Peyer's patch (tissue), 4 donors: ENCODE measurements at regions not wholly inside any gene's neighbourhood (a gene's known extent, or its start where the extent isn't known, plus 50 kb on each side); places are given as distances from the start of the nearest gene placed in this dataset.

ENCODE experiments used
- DNase-seq, 3 donors: peaks; one replicate each; pipeline ENCODE4 v3.0.0-alpha.2; 2017 to 2019
- H3K27ac ChIP-seq, 4 donors: fragments of 200-600 bp; sonication (generic); one replicate each; pipeline ENCODE4 v1.5.1; 2016 to 2019
- H3K27me3 ChIP-seq, 2 donors: fragments of 200-600 bp; sonication (generic); one replicate each; pipeline ENCODE4 v1.5.1; 2019
- H3K36me3 ChIP-seq, 3 donors: fragments of 200-600 bp; sonication (generic); one replicate each; pipeline ENCODE4 v1.5.1; 2016 to 2019
- H3K4me1 ChIP-seq, 4 donors: fragments of 200-600 bp; sonication (generic); one replicate each; pipeline ENCODE4 v1.5.1; 2016 to 2019
- H3K4me3 ChIP-seq, 4 donors: fragments of 200-600 bp; sonication (generic); 1 replicate in 3 of 4; 2 replicates in 1 of 4; pipeline ENCODE4 v1.5.1; 2016 to 2019; ENCODE audit warnings: mild to moderate bottlenecking in 1 of 4
- H3K9me3 ChIP-seq, 4 donors: fragments of 200-600 bp; sonication (generic); one replicate each; pipeline ENCODE4 v1.5.1; 2016 to 2019; ENCODE audit warnings: mild to moderate bottlenecking in 1 of 4
- CTCF ChIP-seq, 6 experiments: fragments of 450-650 bp in 4 of 6; fragments of 200-600 bp in 2 of 6; sonication (generic) in 1 of 6; IDR thresholded peaks; one replicate each; pipeline ENCODE4 v1.5.1; 2017 to 2019; ENCODE audit warnings: antibody characterized with exemption in 6 of 6, mild to moderate bottlenecking in 3 of 6, moderate library complexity in 1 of 6
- POLR2A ChIP-seq, 2 donors: fragments of 450-650 bp; IDR thresholded peaks; one replicate each; pipeline ENCODE4 v1.5.1; 2017; ENCODE audit warnings: antibody characterized with exemption in 2 of 2, mild to moderate bottlenecking in 2 of 2, moderate library complexity in 2 of 2

- no peaks in the 10 kb centered on the region for H3K36me3 ChIP-seq
- H3K27ac ChIP-seq: no peak overlapping the region
- no peaks in the 10 kb centered on the region for H3K4me1 ChIP-seq
- DNase-seq: no peak
- no peaks in the 10 kb centered on the region for H3K27me3 ChIP-seq
- no peak overlapping the region for H3K4me3 ChIP-seq
- no peaks in the 10 kb centered on the region for H3K9me3 ChIP-seq
- TF ChIP-seq CTCF (IDR thresholded peaks at IDR 0.05): no peak
- TF ChIP-seq POLR2A (IDR thresholded peaks at IDR 0.05): no peak
Measured at GRCh38 chr3:177523067-177523675, 325.9 kb upstream of the TBL1XR1 start.

GRCh38 chr3:177523872-177524438 is 326.7 kb upstream of the TBL1XR1 start:
- Histone ChIP-seq H3K27ac (no peak overlapping the region), H3K4me1 (no peaks in the 10 kb centered on the region), H3K4me3 (no peak overlapping the region), H3K27me3 (no peaks in the 10 kb centered on the region), H3K36me3 (no peaks in the 10 kb centered on the region), H3K9me3 (no peaks in the 10 kb centered on the region)
- no peak for DNase-seq
- TF ChIP-seq POLR2A (IDR thresholded peaks at IDR 0.05) (no peak), CTCF (IDR thresholded peaks at IDR 0.05) (no peak)

- no peak for DNase-seq
- no peaks in the 10 kb centered on the region for H3K4me1 ChIP-seq
- no peaks in the 10 kb centered on the region for H3K9me3 ChIP-seq
- H3K36me3 ChIP-seq: no peaks in the 10 kb centered on the region
- no peaks in the 10 kb centered on the region for H3K27me3 ChIP-seq
- no peak overlapping the region for H3K4me3 ChIP-seq
- no peak overlapping the region for H3K27ac ChIP-seq
- TF ChIP-seq CTCF (IDR thresholded peaks at IDR 0.05) (no peak), POLR2A (IDR thresholded peaks at IDR 0.05) (no peak)
Measured at GRCh38 chr3:177524742-177525141, 327.5 kb upstream of the TBL1XR1 start.

- H3K4me3 ChIP-seq: no peak overlapping the region
- TF ChIP-seq POLR2A (IDR thresholded peaks at IDR 0.05) (no peak), CTCF (IDR thresholded peaks at IDR 0.05) (no peak)
- no peaks in the 10 kb centered on the region for H3K36me3 ChIP-seq
- no peak overlapping the region for H3K27ac ChIP-seq
- H3K27me3 ChIP-seq: no peaks in the 10 kb centered on the region
- DNase-seq: no peak
- no peaks in the 10 kb centered on the region for H3K4me1 ChIP-seq
- H3K9me3 ChIP-seq: no peaks in the 10 kb centered on the region
Measured at GRCh38 chr3:177525414-177525813, 328.1 kb upstream of the TBL1XR1 start.

- no peak for DNase-seq
- no peaks in the 10 kb centered on the region for H3K4me1 ChIP-seq
- no peaks in the 10 kb centered on the region for H3K27me3 ChIP-seq
- H3K4me3 ChIP-seq: no peak overlapping the region
- no peaks in the 10 kb centered on the region for H3K36me3 ChIP-seq
- no peak for TF ChIP-seq POLR2A (IDR thresholded peaks at IDR 0.05)
- TF ChIP-seq CTCF (IDR thresholded peaks at IDR 0.05): no peak
- H3K27ac ChIP-seq: no peak overlapping the region
- H3K9me3 ChIP-seq: no peaks in the 10 kb centered on the region
Measured at GRCh38 chr3:177525987-177526712, 328.9 kb upstream of the TBL1XR1 start.
